GM19023 (cell line): ENCODE measurements at regions not wholly inside any gene's neighbourhood (a gene's known extent, or its start where the extent isn't known, plus 50 kb on each side); places are given as distances from the start of the nearest gene placed in this dataset.
A peak's percentile ranks its signal among the peaks of the same experiment; 100 is the strongest.

Experiments
- ATAC-seq: cut with Tn5 transposase; IDR thresholded peaks from one replicate; pipeline ENCODE4 v1.9.1; 2021; ENCODE audit warnings: mild to moderate bottlenecking, moderate library complexity; ENCODE audit not compliant: unreplicated experiment

DNA sequence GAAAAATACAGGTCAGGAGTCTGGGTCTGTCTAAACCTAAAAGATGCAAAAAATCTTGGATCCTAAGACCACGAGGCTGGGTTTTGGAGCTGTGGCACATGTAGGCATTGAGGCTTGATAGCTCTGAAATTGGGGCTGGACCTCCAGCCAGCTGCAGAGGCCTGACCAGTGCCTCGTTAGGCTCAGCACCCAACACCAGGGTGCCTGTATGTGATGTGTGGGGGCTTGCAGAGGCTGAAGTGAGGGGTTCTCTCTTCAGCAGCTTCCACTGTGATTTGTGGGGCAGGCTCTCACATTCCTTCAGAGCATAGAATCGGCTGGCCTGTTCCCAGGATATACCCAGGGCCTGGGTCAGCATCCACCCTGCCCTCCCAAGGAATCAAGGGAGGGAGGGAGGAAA, 247.8 kb downstream of the BUB3 start:
- ATAC-seq = no peak

DNA sequence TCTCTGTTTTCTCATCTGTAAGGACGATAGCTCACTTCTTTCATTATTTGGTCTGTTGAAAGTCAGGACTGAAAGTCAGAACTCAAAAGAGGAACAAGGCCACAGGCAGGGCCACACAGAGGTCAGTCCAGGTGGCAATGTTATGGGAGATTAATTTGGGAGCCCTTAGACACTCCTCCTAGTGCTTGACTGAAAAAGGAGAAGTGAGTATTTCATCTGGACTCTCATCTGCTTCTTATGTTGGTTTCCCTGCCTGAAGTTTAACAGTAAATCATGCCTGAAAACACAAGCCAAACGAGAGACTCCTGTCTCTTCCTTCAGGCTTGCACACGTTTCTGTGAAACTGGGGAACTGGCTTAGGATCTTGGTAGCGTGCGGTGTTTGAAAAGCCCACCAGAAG, 248.5 kb downstream of the BUB3 start:
- peak; percentile 74 for ATAC-seq

DNA sequence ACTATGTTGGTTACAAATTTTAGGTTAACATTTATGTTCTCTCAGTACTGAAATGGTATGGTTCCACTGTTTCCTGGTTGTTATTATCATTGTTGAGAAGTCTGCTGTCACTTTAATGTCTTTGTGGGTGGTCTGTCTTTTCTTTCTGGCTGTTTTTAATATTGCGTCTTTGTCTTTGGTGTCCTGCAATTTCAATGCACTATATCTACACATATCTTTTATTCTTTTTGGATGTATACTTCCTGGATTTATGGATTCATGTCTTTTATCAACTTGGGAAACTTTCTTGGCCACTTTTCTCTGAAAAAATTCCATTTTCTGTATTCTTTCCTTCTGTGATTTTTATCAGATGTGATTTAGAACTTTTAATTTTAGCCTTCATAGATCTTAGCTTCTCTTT, 250.2 kb downstream of the BUB3 start:
- no peak for ATAC-seq

DNA sequence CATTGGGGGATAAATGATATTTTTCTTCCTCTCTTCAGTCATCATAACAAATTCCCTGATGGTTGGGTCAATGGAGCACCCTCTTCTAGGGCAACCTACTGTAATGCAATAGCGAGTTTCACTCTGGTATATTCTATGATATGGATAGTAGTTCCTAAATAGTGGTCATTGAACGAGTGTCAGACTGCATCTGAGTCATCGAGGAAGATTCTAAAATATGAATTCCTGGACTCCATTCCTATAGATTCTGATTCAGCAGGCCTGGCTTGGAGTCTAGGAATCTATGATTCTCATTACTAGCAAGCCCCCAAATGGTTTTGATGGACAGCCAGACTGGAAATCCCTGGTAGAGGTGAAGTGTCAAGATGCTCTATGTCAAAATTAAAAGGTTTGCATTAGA, 254.5 kb downstream of the BUB3 start:
- ATAC-seq = no peak

DNA sequence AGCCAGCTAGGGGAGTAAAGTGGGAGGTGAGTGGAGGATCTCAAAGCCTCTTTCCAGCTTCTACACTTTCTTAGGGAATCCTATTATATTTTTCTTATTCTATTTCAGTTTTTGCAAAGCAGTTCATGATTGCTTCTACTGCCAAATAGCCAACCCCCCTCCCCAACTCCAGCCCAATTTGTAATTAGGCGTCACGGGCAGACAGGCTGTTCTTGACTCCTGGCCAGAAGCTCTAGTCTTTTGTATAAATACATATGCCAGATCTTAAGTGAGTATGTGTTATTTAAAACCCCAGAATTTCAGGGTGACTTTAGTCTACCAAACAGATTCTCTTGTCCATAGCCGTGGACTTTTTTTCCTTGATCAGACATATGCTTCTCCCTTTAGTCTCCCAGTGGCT, 255.2 kb downstream of the BUB3 start:
- ATAC-seq = no peak

DNA sequence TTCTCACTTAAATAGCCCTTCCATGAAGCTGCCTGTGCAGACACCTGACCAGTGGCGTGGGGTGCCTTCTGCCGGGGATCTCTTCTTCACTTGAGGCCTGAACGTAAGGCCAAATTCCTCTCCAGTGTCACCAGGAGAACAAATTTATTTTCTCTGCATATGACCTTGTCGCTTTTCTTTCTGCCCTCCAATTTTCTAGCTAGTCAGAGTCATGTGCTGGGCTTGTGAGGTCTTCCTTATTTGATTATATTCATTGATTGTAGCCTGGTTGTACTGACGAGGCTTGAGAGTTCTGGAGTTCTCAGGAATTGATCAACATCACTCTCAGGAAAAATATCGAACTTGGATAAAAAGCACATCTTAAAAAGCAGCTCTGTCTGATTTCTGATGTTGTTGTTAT, 255.7 kb downstream of the BUB3 start:
- ATAC-seq = no peak

DNA sequence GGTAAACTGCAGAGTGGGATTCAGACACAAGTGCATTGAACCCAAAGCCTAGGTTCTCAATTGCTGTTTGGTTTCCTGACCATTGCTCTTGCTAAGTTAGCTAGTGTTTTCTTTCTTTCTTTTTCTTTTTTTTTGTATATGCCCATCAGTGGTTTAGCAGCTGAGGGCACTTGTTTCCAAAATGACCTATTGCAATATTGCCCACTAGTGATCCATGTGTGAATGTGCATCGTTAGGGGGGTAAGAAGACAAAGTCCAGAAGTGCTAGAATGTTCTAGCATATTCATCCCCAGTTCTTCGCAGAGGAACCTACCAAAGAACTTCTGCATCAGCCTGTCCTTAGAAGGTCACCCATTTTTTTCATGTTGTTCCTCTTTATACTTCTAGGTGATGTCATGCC, 252.8 kb upstream of the GPR26 start:
- no peak for ATAC-seq

DNA sequence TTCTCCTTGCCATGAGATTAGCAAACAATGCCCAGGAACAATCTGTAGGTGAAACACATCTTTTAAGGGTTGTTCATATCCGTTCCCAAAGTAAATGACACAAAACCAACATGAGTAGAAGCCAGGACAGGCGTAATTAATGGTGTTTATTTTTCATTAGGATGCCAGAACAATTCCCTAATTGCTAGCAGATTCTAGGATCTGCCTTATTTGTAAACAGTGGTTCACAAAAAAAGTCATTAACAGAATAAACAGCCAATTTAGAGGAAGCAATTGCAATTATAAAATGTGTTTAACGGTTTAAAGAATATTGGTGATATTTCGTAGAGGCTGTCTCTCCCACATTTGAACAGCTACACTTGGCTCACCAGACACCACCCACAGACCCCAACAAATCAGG, 250.6 kb upstream of the GPR26 start:
- ATAC-seq = no peak

DNA sequence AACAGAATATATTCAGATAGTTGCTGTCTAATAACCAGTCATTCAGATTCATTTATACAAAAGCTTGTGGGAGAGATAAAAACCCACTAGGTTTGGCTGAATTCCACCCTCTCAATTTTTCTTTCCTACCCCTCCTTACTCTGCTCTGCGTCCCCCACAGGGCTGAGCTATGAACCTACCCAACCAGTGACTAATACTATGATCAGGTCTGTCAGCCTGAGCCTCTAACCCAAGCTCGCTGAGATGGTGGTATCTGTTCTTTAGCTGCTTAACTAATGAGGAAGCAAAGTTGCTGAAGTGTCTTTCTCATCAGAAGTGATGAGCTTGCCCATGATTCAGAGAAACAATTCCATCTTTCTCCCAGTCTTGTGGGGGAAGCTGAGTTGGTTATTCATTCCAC, 248.7 kb upstream of the GPR26 start:
- ATAC-seq = no peak

DNA sequence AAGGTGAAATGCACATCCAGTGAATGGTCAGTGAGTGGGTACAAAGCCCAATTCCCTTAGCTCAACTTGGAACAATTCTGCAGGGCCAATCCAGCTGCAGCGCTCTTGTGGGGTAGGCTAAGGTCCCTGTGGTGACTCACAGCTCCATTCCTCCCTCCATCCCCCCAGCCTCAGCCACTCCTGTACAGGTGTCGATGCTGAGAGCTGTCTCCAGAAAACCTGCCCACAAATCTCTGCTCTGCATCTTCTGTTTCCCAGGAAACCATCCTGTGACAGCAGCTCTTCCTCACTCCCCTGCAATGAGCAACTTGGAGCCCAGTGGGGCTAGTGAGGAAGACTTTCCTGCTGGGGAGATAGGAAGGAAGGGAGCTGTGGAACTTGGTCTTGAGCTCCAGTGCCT, 244.7 kb upstream of the GPR26 start:
- ATAC-seq = no peak

DNA sequence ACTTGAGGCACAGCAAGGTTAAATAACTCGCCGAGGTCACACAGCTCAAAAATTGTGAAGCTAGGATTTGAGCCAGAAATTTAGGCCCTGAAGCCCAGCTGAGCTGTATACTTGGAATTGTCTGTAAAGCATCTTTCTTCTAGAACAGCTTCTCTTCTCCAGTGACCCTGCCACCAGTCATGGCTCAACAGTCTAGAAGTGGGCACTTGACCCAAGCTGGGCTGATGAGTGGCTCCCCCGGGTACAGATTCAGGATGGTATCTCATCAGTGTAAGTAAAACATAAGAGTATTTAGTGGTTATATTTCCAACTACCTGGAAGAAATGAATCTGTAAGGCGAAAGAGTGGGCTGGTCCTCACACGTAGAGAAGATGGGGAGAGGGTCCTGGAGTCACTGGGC, 243.9 kb upstream of the GPR26 start:
- no peak for ATAC-seq

DNA sequence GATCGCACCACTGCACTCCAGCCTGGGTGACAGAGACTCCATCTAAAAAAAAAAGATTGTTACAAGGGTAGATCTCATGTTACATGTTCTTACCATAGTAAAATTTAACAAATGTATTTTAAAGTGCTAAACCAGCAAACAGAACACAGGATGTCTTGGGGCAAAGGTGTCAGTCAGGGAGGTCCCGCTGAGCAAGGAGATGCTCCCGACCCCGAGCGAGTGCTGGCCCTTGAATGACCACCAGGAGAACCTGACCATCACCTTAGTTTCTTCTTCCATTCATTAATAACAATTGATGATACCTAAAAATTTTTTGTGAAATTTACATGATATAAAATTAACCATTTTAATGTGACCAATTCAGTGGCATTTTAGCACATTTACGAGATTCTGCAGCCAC, 241.6 kb upstream of the GPR26 start:
- ATAC-seq = no peak

DNA sequence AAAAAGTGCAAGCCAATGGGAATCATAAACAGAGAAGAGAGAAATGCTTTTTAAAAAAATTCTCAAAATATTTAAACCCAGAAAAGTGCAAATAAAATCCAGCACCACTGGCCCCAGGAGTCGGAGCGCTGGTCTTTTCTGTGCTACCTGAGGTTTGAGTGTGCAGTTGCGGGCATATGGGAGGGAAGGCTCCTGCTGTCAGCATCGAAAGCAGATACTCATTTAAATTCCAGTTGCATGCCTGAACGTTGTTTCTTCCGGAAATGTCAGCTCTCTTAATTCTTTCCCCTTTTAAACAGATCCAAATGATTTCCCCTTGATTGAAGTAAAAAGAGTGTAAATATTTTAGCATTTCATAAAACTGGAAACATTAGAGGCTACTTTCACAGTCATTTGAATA, 240.5 kb upstream of the GPR26 start:
- ATAC-seq = no peak

DNA sequence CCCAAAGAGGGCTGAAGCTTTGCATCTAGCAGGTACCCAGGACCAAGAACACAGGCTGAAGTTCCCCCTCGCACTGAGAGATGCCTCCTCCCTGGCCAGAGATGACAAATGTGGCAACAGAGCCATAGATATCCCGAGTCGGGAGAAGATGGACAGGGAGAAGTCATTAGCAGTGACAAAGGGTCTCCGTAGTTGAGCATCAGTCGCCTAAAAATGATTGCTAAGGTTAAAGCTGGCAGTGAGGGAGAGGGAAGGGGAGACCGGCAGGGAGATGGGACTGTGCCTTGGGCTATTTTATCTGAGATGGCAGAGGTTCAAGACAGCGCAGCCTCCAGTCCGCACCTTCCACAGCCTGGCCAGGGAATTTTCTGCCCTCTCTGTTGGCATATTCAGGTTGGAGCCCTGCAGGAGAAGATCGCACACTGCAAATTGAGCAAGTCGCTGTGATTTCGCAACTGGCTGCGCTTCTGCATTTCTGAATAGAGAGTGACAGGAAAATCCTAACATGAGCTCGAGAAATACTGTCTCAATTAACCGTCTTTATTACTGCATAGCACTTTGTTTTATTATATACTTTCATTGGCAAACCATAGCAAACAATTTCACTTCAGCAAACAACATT, 238.9 kb upstream of the GPR26 start:
- no peak for ATAC-seq

DNA sequence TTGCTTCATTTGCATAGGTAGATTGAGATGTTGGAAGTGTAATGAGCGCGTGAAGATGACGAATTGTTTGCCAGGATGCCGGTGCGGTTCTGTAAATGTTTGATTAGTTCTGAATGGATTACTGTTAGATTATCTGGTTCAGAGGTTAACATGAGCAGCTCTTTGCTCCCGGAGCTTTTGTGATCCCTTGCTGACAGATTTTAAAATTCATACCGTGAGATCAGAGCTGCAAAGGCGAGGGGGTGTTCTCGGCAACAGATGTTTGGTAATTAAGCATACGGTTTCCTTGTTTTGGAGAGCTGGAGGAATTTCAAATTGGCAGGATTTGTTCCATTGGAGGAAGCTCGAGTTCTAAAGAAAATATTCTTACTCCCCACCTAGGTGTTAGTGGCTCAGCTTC, 237.8 kb upstream of the GPR26 start:
- no peak for ATAC-seq

DNA sequence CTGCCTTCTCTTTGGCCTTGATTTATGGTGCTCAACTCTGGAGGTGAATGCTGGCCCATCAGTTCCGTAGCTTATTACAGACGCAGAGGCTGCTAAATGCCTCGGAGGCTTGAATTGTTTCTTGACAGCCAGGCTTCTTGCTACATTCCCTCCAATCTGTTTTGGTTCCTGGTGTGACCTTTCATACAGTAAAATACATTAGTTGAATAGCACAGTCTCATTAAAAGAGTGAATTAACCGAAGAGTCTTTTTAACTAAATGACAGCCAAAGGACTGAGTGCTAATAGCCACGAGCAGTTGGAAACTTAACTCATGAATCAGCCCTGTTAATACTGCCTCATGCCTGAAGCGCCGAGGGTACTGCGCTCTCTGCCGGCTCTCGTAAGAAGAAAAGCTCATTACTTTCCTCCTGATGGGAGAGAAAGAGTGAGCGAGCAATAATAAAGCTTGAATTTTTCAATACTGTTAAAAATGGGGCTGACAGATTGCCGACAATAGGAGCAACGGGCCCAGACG, 236.4 kb upstream of the GPR26 start:
- ATAC-seq = no peak

DNA sequence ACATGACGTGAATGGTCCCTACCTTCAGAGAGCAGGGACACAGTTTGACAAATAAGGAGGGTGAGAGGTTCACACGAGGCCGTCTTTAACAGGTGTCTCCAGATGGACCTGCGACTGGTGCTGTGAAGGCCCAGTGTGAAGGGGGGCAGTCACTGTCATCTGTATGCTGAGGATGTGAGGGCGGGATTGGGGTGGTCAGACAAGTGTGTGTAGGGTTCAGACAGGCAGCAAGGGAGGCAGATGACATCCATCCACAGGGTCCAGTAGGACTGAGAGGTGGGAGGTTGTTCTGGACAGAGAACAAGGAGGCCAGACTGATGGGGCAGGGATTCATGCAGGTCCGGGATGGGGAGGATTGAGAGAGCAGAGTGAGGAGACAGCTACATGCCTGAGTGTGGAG, 232.6 kb upstream of the GPR26 start:
- ATAC-seq = no peak

DNA sequence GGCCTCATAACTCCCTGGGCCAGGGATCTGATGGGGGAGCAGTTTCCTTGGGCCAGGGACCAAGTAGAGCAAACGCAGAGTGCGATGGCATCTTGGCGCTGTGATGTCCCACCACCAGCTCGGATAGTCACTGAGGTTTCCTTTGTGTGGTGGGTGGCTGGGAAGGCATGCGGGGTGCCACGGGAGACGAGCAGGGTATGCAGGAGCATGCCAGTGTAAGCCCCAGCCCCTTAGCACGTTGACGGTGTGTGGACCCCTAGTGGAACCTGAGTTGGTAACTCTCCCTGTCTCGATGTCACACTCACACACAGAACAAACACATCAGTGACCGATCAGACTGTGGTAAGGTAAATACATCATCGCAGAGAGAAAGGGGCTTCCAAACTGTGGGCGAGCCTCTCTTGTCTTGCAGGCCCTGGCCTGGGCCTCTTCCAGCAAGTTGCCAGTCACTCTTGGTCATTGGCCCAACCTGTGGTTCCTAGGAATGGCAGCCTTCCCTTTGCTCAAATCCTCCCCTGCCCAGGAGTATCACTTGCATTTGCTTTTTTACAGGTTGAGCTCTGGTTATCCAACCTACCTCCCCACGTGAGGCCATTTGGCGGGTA, 231.6 kb upstream of the GPR26 start:
- ATAC-seq = no peak

DNA sequence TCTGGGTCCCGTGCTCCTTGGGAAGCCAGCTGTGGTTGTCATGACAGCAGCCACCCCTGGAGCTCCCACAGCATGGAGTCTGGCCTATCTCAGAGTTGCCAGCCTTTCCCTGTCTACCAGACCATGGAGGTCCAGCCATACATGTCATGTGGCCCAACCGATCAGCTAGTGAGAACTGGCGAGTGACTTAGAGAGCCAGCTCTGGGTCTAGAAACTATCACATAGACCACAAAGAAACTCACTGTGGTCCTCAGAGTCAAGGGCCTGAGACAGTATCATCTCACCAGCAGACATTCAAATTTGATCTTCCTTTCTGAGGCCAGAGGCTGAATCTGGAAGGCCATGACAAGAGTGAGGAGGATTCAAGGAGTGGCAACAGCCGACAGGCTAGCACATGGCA, 223.3 kb upstream of the GPR26 start:
- peak; percentile 91 for ATAC-seq

DNA sequence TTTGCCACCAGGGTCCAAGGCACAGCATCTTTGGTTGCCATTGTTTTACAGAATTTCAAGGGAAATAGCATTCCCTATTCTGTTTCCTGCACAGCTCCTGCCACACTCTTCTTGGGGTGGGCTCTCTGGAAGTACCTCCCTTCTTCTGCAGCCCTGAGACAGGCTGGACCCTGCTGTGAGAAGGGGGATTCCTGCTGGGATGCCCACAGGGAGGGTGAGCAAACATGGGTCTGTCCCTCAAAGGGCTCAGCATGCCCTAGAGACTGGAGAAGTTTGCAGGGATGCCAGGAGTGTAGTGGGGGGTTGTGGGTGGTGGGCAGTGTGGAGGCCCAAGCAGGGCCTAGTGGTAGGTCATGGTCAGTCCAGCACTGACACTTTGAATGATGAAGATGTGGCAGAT, 222.2 kb upstream of the GPR26 start:
- ATAC-seq = no peak

DNA sequence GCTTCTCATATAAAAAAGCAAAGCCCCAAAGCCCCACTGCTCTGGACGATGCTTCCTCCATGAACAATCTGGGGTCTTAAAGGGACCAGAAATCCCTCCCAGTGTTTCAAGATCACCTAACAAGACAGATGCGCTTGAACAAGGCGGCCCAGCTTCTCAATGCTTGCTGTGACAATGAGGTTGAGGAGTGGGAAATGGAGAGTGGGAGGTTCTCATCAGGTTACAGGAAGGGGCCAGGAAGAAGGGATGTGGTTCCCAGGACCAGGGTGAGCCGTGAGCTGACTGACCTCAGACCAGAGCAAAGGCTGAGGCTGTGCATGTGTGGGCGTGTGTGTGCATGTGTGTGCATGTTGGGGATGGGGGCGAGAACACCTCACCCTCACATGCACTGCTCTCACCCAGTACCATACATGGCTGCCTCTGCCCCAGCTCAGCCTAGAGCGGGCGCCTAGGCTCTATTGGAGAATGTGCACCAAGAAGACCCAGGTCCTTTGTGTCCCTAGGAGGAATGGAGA, 220.8 kb upstream of the GPR26 start:
- ATAC-seq = no peak

DNA sequence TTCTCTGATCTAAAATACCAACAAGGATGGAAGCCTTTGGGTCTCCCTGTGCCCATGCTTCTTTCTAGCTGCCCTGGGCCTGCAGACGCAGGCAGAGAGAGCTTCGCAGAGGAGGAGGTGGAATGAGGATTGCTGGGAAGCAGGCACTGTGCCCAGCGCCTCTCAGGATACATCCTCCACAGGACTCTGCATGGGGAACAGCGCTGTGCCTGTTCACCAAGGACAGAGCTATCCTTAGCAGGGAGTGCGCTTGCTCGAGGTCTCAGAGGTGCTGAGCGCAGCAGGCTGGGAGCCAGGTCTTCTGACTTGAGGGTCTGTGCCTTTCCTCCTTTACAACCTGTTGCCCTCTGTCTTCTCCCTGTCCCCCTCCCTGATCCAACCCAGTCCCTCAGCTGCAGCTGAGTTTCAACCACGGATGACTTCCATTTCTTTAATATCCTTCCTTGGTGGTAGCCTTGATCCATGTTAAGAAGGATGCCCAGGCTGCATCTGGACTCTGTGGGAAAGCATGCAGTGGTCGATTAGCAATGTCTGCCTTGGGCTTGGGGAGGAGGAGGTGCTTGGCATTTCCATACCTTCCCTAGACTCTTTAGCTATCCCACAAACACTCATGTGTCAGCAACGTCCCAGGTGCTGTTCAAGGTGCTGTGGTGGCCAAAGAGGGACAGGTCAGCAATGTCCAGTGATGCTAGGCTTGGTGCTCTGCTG, 219.6 kb upstream of the GPR26 start:
- ATAC-seq = no peak
